Activated naive CD4-positive, alpha-beta T cell treated with anti-CD3 and anti-CD28 coated beads, Interleukin-2, amount 10 ng/mL, durations not matched to agents 7 days and 5 days (primary cell): ENCODE measurements at regions not wholly inside any gene's neighbourhood (a gene's known extent, or its start where the extent isn't known, plus 50 kb on each side); places are given as distances from the start of the nearest gene placed in this dataset.
"Not testable (repeated sequence)": the region's sequence is repeated elsewhere in the genome, so short reads cannot be mapped to it uniquely, and the experiment has no call there.

Experiments used
- CTCF ChIA-PET: fragments of 350-600 bp; sonication (Branson Sonifier 250); formaldehyde crosslinking; loops from one replicate; lab custom pipeline; 2021; ENCODE audit warnings: antibody characterized with exemption; lab: Charles Lee
- DNase-seq: peaks from one replicate; pipeline ENCODE4 v3.0.0-alpha.2; 2020
- H3K27ac Mint-ChIP-seq: one replicate; pipeline ENCODE4 v1.8.0; 2021; ENCODE audit warnings: mild to moderate bottlenecking, moderate library complexity, mixed read lengths
- H3K27me3 Mint-ChIP-seq: one replicate; pipeline ENCODE4 v1.8.0; 2021; ENCODE audit warnings: mild to moderate bottlenecking, mixed read lengths
- H3K36me3 Mint-ChIP-seq: one replicate; pipeline ENCODE4 v1.8.0; 2021; ENCODE audit warnings: mixed read lengths
- H3K4me1 Mint-ChIP-seq: one replicate; pipeline ENCODE4 v1.8.0; 2021; ENCODE audit warnings: mixed read lengths
- H3K4me3 Mint-ChIP-seq: one replicate; pipeline ENCODE4 v1.8.0; 2021; ENCODE audit warnings: mild to moderate bottlenecking, moderate library complexity, mixed read lengths
- H3K9me3 Mint-ChIP-seq: one replicate; pipeline ENCODE4 v1.8.0; 2021; ENCODE audit warnings: mixed read lengths

- Mint-ChIP-seq H3K4me3 (no peak overlapping the region), H3K9me3 (no peaks in the 10 kb centered on the region), H3K36me3 (no peaks in the 10 kb centered on the region), H3K27ac (no peak overlapping the region), H3K4me1 (peaks cover 8% of the 10 kb centered on the region), H3K27me3 (peaks cover 27% of the 10 kb centered on the region)
- CTCF ChIA-PET = no interaction called here
- no peak for DNase-seq
Observed at GRCh38 chr15:62352817-62353216, 187.7 kb upstream of the C2CD4B start.

- no peak for DNase-seq
- H3K36me3 Mint-ChIP-seq = no peaks in the 10 kb centered on the region
- no peak overlapping the region for H3K4me3 Mint-ChIP-seq
- H3K4me1 Mint-ChIP-seq = no peaks in the 10 kb centered on the region
- CTCF ChIA-PET = no interaction called here
- no peak overlapping the region for H3K27ac Mint-ChIP-seq
- peaks cover 14% of the 10 kb centered on the region for H3K27me3 Mint-ChIP-seq
- no peaks in the 10 kb centered on the region for H3K9me3 Mint-ChIP-seq
Observed at GRCh38 chr15:62357431-62357830, 192.3 kb upstream of the C2CD4B start.

- Mint-ChIP-seq H3K4me3 (no peak overlapping the region), H3K36me3 (no peaks in the 10 kb centered on the region), H3K27ac (no peak overlapping the region), H3K9me3 (no peaks in the 10 kb centered on the region), H3K4me1 (no peaks in the 10 kb centered on the region), H3K27me3 (peaks cover 11% of the 10 kb centered on the region)
- CTCF ChIA-PET = no interaction called here
- DNase-seq = no peak
Observed at GRCh38 chr15:62359416-62359815, 194.3 kb upstream of the C2CD4B start.

- DNase-seq = no peak
- Mint-ChIP-seq H3K27me3 (peaks cover 11% of the 10 kb centered on the region), H3K27ac (no peak overlapping the region), H3K4me3 (no peak overlapping the region), H3K36me3 (no peaks in the 10 kb centered on the region), H3K9me3 (no peaks in the 10 kb centered on the region), H3K4me1 (no peaks in the 10 kb centered on the region)
- CTCF ChIA-PET = no interaction called here
Observed at GRCh38 chr15:62360332-62361097, 195.4 kb upstream of the C2CD4B start.

GRCh38 chr15:62362144-62362543 lies 197.1 kb upstream of the C2CD4B start:
- no peaks in the 10 kb centered on the region for H3K4me1 Mint-ChIP-seq
- H3K27me3 Mint-ChIP-seq = peaks cover 16% of the 10 kb centered on the region
- H3K27ac Mint-ChIP-seq = no peak overlapping the region
- no peak for DNase-seq
- H3K4me3 Mint-ChIP-seq = no peak overlapping the region
- H3K9me3 Mint-ChIP-seq = no peaks in the 10 kb centered on the region
- H3K36me3 Mint-ChIP-seq = no peaks in the 10 kb centered on the region
- CTCF ChIA-PET = no interaction called here

- no peaks in the 10 kb centered on the region for H3K36me3 Mint-ChIP-seq
- no peaks in the 10 kb centered on the region for H3K9me3 Mint-ChIP-seq
- CTCF ChIA-PET = no interaction called here
- H3K27ac Mint-ChIP-seq = no peak overlapping the region
- H3K27me3 Mint-ChIP-seq = peaks cover 16% of the 10 kb centered on the region
- DNase-seq = no peak
- no peaks in the 10 kb centered on the region for H3K4me1 Mint-ChIP-seq
- no peak overlapping the region for H3K4me3 Mint-ChIP-seq
Observed at GRCh38 chr15:62362608-62363007, 197.5 kb upstream of the C2CD4B start.

- DNase-seq = no peak
- Mint-ChIP-seq H3K36me3 (no peaks in the 10 kb centered on the region), H3K27ac (no peak overlapping the region), H3K4me3 (no peak overlapping the region), H3K9me3 (no peaks in the 10 kb centered on the region), H3K4me1 (no peaks in the 10 kb centered on the region), H3K27me3 (peaks cover 16% of the 10 kb centered on the region)
- CTCF ChIA-PET = no interaction called here
Observed at GRCh38 chr15:62363913-62364312, 198.8 kb upstream of the C2CD4B start.

GRCh38 chr15:62365795-62366442 lies 200.8 kb upstream of the C2CD4B start:
- no peak for DNase-seq
- no peaks in the 10 kb centered on the region for H3K4me1 Mint-ChIP-seq
- no peaks in the 10 kb centered on the region for H3K36me3 Mint-ChIP-seq
- no peaks in the 10 kb centered on the region for H3K9me3 Mint-ChIP-seq
- H3K27ac Mint-ChIP-seq = no peak overlapping the region
- H3K27me3 Mint-ChIP-seq = peaks cover 24% of the 10 kb centered on the region
- CTCF ChIA-PET = no interaction called here
- no peak overlapping the region for H3K4me3 Mint-ChIP-seq

GRCh38 chr15:62369454-62369853 lies 204.4 kb upstream of the C2CD4B start:
- no peak overlapping the region for H3K27ac Mint-ChIP-seq
- CTCF ChIA-PET = no interaction called here
- no peaks in the 10 kb centered on the region for H3K9me3 Mint-ChIP-seq
- peaks cover 15% of the 10 kb centered on the region for H3K27me3 Mint-ChIP-seq
- no peaks in the 10 kb centered on the region for H3K4me1 Mint-ChIP-seq
- H3K4me3 Mint-ChIP-seq = no peak overlapping the region
- no peaks in the 10 kb centered on the region for H3K36me3 Mint-ChIP-seq
- DNase-seq = no peak

- H3K36me3 Mint-ChIP-seq, DNase-seq, H3K4me3 Mint-ChIP-seq, H3K4me1 Mint-ChIP-seq, H3K9me3 Mint-ChIP-seq, H3K27ac Mint-ChIP-seq, CTCF ChIA-PET: not testable (repeated sequence)
- H3K27me3 Mint-ChIP-seq = peaks cover 14% of the 10 kb centered on the region
Observed at GRCh38 chr15:62371683-62372082, 206.6 kb upstream of the C2CD4B start.

GRCh38 chr15:62377736-62378480 lies 212.8 kb upstream of the C2CD4B start:
- no peaks in the 10 kb centered on the region for H3K36me3 Mint-ChIP-seq
- H3K4me1 Mint-ChIP-seq = no peaks in the 10 kb centered on the region
- CTCF ChIA-PET = no interaction called here
- H3K27ac Mint-ChIP-seq = no peak overlapping the region
- DNase-seq = no peak
- H3K4me3 Mint-ChIP-seq = no peak overlapping the region
- peaks cover 8% of the 10 kb centered on the region for H3K27me3 Mint-ChIP-seq
- no peaks in the 10 kb centered on the region for H3K9me3 Mint-ChIP-seq

- Mint-ChIP-seq H3K4me1 (no peaks in the 10 kb centered on the region), H3K9me3 (no peaks in the 10 kb centered on the region), H3K4me3 (no peak overlapping the region), H3K27me3 (peaks cover 6% of the 10 kb centered on the region), H3K27ac (no peak overlapping the region), H3K36me3 (no peaks in the 10 kb centered on the region)
- no peak for DNase-seq
- CTCF ChIA-PET = no interaction called here
Observed at GRCh38 chr15:62378772-62379498, 213.8 kb upstream of the C2CD4B start.

GRCh38 chr15:62380011-62380410 lies 214.9 kb upstream of the C2CD4B start:
- no peaks in the 10 kb centered on the region for H3K4me1 Mint-ChIP-seq
- H3K36me3 Mint-ChIP-seq = no peaks in the 10 kb centered on the region
- no peak for DNase-seq
- H3K4me3 Mint-ChIP-seq = no peak overlapping the region
- no peaks in the 10 kb centered on the region for H3K9me3 Mint-ChIP-seq
- CTCF ChIA-PET = no interaction called here
- no peak overlapping the region for H3K27ac Mint-ChIP-seq
- H3K27me3 Mint-ChIP-seq = peaks cover 14% of the 10 kb centered on the region

GRCh38 chr15:62382046-62382445 lies 217.0 kb upstream of the C2CD4B start:
- CTCF ChIA-PET = no interaction called here
- H3K4me3 Mint-ChIP-seq = no peak overlapping the region
- no peak overlapping the region for H3K27ac Mint-ChIP-seq
- DNase-seq = no peak
- H3K9me3 Mint-ChIP-seq = no peaks in the 10 kb centered on the region
- H3K27me3 Mint-ChIP-seq = peaks cover 21% of the 10 kb centered on the region
- no peaks in the 10 kb centered on the region for H3K4me1 Mint-ChIP-seq
- H3K36me3 Mint-ChIP-seq = no peaks in the 10 kb centered on the region
